ENCODE measurements at regions not wholly inside any gene's neighbourhood (a gene's known extent, or its start where the extent isn't known, plus 50 kb on each side); places are given as distances from the start of the nearest gene placed in this dataset.
"Not testable (repeated sequence)": the region's sequence is repeated elsewhere in the genome, so short reads cannot be mapped to it uniquely, and the experiment has no call there.

GRCh38 chr14:28820677-28821076, 54.1 kb downstream of the FOXG1 start:
- no peak for DNase-seq

- no peak for DNase-seq
Observed at GRCh38 chr14:28821993-28822392, 55.4 kb downstream of the FOXG1 start.

GRCh38 chr14:28823245-28823644, 56.7 kb downstream of the FOXG1 start:
- no peak for DNase-seq

GRCh38 chr14:28830115-28830534, 63.5 kb downstream of the FOXG1 start:
- no peak for DNase-seq

GRCh38 chr14:28831126-28831525, 64.5 kb downstream of the FOXG1 start:
- no peak for DNase-seq

- not testable (repeated sequence) for DNase-seq
Observed at GRCh38 chr14:28842569-28842968, 76.0 kb downstream of the FOXG1 start.

GRCh38 chr14:28867571-28867970, 101.0 kb downstream of the FOXG1 start:
- DNase-seq: no peak

GRCh38 chr14:28870033-28870564, 103.5 kb downstream of the FOXG1 start:
- no peak for DNase-seq

- no peak for DNase-seq
Observed at GRCh38 chr14:28875934-28876571, 109.5 kb downstream of the FOXG1 start.

- no peak for DNase-seq
Observed at GRCh38 chr14:28876572-28876945, 110.0 kb downstream of the FOXG1 start.

- DNase-seq: no peak
Observed at GRCh38 chr14:28877923-28878322, 111.3 kb downstream of the FOXG1 start.

- DNase-seq: no peak
Observed at GRCh38 chr14:28879573-28879996, 113.0 kb downstream of the FOXG1 start.

- no peak for DNase-seq
Observed at GRCh38 chr14:28886940-28887339, 120.4 kb downstream of the FOXG1 start.

GRCh38 chr14:28895389-28895788, 128.8 kb downstream of the FOXG1 start:
- no peak for DNase-seq

- no peak for DNase-seq
Observed at GRCh38 chr14:28896337-28896736, 129.8 kb downstream of the FOXG1 start.

- no peak for DNase-seq
Observed at GRCh38 chr14:28901631-28902030, 135.0 kb downstream of the FOXG1 start.

- DNase-seq: no peak
Observed at GRCh38 chr14:28902930-28903329, 136.3 kb downstream of the FOXG1 start.

GRCh38 chr14:28911521-28911920, 144.9 kb downstream of the FOXG1 start:
- DNase-seq: no peak

- DNase-seq: no peak
Observed at GRCh38 chr14:28913056-28913455, 146.5 kb downstream of the FOXG1 start.

GRCh38 chr14:28926122-28926521, 159.5 kb downstream of the FOXG1 start:
- DNase-seq: no peak

- no peak for DNase-seq
Observed at GRCh38 chr14:28931999-28932398, 165.4 kb downstream of the FOXG1 start.

GRCh38 chr14:28936601-28937000, 170.0 kb downstream of the FOXG1 start:
- no peak for DNase-seq

GRCh38 chr14:28941758-28942157, 175.2 kb downstream of the FOXG1 start:
- no peak for DNase-seq

GRCh38 chr14:28944605-28945004, 178.0 kb downstream of the FOXG1 start:
- DNase-seq: no peak

GRCh38 chr14:28946267-28946666, 179.7 kb downstream of the FOXG1 start:
- DNase-seq: no peak

All from kidney glomerular epithelial cell (primary cell).